T-helper 1 cell (primary cell): ENCODE measurements at regions not wholly inside any gene's neighbourhood (a gene's known extent, or its start where the extent isn't known, plus 50 kb on each side); places are given as distances from the start of the nearest gene placed in this dataset.

Experiments used
- DNase-seq, 5 donors: peaks; one replicate each; pipeline ENCODE4 v3.0.0-alpha.2; 2012 to 2020

DNA sequence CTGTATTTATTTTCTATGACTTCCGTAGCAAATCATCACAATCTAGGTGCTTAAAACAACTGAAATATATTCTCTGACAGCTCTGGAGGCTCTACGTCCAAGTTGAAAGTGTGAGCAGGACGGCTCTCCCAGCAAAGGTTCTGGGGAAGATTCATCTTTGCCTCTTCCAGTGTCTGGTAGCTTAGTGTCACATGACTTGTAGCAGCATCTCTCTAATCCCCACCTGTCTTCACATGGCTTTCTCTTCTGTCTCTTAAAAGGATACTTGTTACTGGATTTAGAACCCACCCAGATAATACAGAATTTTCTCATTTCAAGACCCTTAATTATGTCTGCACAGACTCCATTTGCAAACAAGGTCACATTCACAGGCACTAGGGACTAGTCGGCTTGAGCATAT, 687.7 kb upstream of the RBFOX1 start:
- no peak for DNase-seq

DNA sequence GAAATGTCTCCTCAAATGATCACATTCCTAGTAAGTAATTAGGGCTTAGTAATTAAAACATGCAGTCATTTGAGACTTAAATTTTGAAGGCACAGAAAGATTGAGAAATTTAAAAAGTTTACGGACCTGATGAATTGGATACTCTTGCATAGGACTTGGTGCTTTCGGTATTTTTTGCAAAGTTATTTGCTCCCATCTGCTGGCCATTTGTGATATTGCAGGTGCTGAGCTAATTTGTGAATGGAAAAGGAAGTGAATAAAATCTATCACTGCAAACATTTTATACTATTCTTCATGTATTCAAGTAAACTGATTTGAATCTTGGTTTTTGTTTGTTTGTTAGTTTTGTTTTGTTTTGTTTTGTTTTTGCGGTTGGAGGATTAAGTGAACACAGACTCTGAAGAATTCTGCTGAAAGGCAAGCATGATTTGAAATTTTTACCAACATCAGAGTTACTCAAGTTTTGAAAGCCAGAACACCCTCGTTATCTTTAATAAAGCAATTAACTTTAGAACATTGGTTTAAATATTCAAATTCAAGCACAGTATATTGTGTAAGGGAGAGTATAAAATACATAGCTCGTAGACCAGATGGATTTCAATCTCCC, 689.5 kb upstream of the RBFOX1 start:
- peak in 3 of 5 donors; percentile 2 to 25 (median 10) for DNase-seq

DNA sequence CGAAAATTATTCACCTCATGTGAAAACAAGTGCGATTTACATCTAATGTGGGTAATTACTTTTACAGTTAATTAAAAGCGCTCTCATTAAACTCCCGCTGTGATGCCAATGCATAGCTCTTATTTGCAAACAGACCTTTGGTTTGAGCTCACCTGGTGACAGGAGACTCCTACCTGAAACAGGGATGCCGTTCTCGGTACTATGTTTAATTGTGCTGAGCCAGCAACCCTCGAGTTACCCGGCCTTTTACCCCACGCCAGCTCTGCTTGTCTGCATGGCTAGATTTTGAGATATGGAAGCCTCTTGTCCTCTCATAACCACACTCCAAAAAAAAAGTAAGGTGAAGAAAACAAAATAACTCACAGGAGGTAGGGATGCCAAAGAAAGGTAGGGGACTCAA, 690.4 kb upstream of the RBFOX1 start:
- no peak for DNase-seq

DNA sequence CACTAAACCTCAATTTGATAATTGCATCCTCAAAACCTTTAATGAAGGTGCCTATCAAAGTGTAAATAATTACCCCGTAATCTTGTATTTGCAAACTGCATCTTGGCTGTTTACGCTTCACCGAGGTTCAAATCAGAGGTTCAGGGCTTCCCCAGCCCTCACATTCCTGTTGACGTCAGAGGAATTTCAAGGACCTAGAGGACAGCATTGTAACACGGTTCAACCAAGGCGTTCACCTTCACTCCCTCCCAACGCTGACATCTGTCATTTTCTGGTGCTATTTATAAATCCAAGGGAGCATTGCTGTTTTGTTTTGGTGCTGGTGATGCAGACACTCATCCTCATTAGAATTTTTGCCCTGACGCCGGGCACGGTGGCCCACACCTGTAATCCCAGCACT, 691.6 kb upstream of the RBFOX1 start:
- no peak for DNase-seq

DNA sequence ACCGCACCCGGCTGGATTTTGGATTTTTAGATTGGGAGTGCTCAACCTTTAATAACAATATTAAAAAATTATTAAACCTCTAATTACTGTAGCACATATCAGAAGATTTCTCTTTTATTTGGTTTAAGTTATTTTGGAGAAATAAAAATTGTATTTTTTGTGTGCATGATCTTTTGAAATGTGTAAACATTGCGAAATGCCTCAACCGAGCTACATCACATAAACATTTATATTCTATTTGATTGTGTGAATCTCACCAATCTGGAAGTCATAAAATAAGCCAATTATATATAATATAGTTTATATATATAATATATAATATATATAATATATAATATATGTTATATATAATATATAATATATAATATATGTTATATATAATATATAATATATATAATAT, 696.2 kb upstream of the RBFOX1 start:
- no peak for DNase-seq

DNA sequence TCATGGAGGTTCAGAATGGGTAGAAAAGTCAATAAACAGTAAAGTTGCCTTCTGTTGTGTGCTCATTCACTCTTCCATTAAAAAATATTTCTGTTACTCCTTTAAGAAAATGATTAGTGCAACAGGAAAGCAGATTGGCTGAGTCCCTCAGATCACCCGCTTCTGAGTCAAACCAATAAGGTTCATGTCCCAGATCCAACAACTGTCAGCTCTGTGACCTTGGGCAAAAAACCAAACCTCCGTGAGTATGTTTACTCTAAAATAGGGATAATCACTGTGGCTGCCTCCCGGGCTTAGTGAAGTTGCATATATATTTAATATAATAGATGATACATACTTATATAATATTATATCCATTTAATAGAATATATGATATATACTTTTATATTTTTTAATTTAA, 698.5 kb upstream of the RBFOX1 start:
- no peak for DNase-seq

DNA sequence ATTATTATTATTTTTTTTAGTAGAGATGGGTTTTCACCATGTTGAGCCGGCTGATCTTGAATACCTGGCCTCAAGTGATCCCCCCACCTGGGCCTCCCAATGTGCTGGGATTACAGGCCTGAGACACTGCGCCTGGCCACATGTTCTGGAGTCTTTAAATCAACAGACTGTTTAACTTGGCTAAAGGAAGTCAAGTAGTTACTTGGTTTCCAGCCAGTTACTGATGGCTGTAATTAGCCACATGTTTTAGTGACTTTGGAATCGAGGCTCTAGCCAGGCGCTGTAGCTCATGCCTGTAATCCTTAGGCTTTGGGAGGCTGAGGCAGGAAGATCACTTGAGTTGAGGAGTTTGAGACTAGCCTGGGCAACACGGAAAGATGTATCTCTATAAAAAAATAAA, 699.2 kb upstream of the RBFOX1 start:
- no peak for DNase-seq

DNA sequence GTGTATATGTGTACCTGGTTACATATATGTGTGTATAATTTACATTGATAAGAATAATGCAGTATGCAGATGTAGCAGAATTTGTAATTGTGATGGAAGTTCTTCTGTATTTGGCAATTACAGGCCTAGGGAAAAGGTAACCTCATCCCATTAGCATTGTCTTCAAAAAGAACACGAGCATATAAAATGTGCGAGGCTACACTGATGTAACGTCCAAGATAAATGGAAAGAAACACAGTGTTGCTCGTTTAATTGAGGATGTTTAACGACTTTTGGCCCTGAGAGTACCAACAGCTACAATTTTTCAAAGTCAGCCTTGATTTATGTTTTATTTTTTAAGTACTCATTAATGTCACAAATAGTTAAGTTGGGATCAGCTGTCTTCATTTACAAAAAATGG, 703.5 kb upstream of the RBFOX1 start:
- DNase-seq: no peak

DNA sequence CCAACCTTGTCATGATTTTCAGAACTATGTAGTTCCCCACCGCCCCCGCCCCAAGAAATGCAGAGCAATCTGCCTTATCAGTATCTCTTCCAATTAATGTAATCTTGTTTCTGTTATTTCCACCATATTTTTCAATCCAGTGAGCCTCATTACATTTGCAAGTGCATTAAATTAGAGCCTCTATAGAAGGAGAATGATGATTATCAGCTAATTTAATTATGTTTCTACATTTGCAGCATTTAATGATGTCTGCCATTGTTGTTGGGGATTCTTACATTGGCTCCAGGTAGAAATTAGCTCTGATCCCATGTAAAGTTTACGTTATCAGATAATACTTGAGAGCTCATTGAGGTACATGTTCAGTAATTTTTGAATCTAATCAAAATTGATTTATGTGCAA, 707.0 kb upstream of the RBFOX1 start:
- DNase-seq: no peak

DNA sequence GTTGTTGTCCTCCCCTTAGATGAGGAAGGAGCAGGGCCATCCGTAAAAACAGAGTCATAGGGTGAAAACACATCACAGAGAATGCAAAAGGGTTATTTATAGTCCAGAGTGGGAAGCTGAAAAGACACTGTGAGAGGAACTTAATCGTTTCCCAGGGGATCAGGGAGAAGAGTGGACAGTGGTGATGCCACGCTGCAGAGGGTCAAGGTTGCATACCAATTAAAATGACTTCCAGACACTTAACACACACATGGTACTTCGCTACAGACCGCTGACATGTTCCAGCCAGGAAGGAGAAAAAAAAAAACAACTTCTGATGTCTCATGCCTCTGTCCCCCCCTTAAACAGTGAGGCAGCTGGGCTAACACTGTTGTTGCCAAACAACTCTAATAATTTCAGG, 713.8 kb upstream of the RBFOX1 start:
- no peak for DNase-seq

DNA sequence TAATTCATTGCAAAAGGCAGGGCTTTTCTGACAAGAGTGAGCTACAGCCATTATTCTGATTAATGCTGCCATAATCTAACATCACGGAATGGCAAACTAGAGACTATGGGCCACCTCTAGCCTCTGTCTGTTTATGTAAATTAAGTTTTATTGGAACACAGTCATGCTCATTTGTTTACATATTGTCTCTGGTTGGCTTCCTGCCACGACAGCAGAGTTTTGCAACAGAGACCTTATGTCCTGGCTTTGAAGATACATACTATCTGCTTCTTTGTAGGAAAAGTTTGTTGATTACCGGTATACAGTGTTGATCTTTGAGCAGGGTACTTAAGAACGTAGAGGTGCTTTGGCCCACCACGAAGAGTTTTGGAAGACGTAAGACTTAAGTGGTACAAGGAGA, 715.9 kb upstream of the RBFOX1 start:
- no peak for DNase-seq

DNA sequence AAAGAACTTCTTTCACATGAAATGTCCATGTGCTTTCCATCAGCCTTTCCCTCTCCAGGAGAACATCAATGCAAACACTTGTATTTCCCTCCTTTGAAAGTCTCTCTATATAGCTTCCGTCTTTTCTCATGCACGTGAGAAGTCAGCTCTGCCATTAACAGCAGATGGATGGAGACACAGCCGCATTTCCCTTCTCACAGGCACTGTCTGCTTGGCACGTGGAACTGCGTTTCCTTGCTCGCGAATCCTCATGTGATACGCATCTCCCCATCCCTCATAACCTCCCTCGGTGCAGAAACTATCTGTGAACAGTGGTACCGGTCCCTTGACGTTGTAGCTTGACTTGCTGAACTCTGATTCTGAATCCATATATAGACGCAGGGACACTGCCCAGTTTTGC, 717.0 kb upstream of the RBFOX1 start:
- no peak for DNase-seq

DNA sequence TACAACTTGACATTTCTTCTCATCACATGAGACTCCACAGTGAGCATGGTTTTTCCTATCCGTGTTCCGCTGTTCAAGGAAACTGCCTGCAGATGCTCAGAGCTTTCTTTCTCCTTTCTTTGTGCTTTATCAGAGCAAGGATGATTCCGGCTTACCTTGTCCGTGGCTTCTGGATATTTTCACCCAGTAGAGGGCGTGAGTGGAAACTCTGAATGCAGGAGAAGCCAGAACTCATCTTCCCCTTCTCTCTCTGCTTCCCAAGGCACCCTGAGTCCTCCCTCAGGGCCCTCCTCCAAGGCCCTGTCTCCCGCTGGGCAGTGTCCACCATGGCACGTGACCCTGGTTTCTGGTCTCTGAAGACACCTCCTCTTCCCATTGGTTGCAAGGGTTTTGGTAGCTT, 721.1 kb upstream of the RBFOX1 start:
- DNase-seq: no peak

DNA sequence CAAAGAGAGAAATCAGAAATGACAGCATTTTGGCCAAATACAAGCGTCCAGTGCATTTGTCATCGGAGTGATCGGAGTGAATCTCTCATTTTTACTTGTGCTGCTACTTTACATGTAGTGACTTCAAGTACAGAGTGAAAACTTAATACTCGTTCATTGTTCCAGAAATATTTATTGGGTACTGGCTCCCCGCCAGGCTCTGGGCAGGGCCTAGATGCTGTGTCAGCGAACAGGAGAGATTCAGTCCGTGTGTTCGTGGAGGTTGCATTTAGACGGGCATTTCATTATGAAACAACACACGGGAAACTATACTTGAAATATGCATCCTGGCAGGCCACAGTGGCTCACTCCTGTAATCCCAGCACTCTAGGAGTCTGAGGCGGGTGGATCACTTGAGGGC, 727.2 kb upstream of the RBFOX1 start:
- DNase-seq: no peak

DNA sequence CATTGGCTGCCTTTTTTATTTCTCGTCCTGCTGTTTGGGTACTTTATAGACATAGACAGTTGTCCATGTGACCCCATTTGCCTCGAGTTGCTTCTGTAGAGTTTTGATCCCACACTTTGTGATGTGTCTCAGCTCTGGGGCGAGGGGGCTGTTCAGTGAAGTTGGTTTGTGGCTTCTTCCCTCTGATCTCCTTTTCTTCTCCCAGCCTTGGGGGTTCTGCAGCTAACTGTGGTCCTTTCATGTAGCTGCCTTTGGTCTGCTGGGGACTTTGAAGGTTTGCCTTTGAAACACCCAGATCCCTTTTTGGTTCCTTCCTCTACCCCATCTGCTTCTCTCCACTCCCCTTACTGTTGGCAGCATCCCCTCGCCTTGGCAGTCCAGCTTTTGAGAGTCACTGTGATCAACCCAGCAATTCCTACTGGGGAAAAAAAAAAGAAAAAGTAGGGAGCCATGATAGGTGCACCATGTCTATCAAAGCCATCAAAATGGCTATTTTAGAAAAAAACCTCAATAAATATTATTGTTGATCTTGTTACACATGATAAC, 728.8 kb upstream of the RBFOX1 start:
- DNase-seq: no peak

DNA sequence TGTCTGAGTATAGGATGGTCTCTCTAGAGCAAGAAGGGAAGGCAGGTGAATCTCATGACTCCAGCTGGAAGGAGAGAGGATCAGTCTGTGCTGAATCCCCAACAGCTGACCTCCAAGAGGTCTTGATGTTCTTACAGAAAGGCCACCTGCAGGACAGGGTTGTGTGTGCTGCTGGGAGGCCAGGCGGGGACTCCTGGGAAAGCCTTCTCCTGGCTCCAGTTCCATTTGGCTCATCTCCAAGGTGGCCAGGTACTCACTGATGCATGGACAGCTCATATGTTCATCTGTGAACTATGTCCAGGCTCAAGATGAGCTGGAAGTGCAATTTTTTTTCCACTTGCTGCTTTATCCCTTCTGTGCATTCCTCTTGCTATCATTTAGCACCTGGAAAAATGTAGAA, 730.2 kb upstream of the RBFOX1 start:
- DNase-seq: no peak

DNA sequence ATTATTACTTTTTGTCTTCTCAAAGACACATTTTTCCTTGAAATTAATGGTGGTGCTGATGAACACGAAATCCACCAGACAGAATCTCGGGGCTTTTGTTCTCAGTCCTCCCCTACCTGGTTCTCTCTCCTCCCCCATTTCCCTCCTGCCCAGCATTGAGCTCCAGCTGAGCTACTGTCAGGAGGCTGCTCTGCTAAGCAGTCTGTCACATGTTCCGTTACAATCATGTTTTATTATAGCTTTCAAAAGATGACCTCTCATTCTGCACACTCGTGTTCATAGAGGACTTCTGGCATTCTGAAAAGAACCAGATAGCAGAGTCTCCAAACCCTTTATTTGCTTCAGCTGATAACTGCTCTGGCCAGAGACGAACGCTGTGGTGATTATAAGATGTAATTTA, 732.5 kb upstream of the RBFOX1 start:
- DNase-seq: no peak

DNA sequence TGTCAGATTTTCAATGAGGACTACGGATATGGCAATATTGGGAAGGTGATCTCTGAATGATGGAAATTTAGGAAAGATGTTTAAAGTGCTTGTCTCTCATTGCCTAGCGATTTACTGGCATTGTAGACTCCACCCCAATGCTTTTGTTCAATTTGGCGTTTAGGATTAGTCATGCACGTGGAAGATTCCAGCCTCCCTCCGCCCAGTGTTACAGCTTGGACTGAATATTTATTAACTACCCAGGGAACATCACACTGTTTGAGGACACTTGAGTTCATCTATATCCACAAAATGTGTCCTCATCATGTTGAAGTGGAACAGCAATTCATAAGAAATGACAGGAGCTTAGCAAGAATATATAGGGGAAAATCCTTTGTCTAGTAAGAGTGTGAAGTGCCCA, 738.8 kb upstream of the RBFOX1 start:
- no peak for DNase-seq

DNA sequence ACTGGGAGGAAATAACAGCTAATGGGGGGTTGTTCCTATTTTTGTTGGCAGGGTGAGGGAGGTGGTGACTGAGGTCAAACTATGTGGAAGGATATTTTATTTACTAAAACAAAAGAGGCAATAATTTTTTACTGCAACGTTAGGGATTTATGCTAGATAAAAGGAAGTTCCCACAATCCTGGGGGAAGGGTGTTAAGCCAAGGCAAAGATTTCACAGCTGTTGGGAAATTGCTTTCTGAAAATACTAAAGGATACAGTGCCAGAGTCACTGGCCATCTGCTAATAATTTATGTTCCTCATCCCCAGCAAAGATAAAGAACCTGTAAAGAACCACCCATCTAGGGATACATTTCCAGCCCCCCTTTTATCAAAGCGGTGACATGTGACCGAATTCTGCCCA, 756.0 kb upstream of the RBFOX1 start:
- no peak for DNase-seq

DNA sequence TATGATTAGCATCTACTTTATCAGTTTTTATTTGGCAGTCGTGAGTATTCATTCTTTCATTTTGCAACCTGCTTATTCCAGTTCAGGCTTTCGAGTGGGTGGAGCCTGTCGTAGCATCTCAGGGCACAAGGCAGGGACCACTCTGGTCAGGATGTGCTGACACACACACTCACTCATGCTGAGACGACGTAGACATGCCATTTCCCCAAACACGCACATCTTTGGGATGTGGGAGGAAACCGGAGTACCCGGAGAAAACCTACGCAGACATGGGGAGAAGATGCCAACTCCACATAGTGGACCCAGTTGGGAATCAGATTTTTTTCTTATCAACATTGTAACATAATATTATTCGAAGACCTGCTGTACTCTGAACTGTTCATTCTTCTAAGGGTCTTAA, 756.5 kb upstream of the RBFOX1 start:
- no peak for DNase-seq

DNA sequence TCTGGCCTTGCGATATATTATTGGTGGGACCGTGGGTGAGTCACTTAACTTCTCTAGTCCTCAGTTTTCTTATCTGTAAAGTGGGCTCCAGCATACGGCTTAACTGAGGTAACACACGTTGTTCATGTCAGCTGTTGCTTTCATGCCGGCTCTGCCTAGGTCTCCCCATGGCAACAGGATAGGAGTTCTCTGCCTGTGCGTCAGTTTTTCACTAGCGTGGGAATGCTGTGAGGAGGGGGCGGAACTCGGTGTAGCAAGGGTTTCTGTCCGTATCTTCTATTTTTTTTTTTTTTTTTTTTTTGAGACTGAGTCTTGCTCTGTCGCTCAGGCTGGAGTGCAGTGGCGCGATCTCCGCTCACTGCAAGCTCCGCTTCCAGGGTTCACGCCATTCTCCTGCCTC, 758.5 kb upstream of the RBFOX1 start:
- no peak for DNase-seq

DNA sequence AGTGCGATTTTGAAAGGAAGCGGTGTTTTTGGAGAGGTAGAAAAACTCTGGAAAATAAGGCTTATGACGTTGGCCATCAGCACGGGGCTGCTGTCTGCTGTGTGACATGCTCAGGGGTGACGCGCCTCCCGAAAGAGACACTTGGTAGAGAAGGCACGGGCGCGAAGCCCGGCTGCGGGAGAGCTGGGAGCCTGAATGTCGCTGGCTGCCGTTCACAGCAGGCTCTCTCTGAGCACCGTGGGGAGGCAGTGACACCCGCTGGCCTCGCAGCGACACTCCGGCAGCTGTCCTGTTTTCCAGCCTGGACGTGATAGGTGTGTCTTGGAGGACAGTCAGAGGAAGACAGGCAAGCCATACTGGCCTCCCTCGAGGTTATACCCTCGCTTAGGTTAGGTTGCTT, 759.1 kb upstream of the RBFOX1 start:
- no peak for DNase-seq

DNA sequence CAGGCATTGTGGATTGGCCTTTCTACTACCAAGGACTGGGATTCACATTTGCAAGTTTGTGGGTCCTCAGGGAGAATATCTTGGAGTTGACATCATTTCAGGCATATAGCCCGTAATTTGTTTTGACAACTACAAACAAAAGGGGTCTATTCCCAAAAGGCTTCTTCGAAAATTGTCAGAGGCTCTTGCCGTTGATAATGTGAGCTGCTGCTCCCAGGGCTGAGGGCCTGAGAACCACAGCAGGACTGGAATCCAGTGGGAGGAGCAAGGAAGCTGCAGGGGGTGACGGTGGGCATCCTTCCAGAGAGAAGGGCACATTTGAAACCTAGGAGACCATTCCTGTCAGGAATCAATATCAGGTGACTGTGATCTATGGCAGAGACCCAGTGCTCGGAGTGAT, 761.6 kb upstream of the RBFOX1 start:
- DNase-seq: no peak

DNA sequence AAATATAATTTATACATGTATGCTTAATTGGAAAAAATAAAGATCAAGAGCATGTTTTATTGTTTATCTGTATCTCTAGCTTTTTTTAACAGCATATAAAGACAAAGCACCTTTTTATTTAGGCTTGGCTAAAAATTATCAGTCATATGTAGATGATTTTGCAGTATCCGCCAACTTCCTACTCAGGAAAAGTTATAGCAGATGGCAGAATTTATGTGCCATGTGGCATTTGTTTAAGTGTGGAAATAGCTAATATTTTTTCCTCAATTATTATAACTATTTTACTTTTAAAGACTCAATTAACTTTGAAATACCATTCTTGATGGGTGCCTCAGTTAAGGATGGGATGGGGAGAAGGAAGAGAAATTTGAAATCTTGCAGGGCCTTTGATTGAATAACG, 762.1 kb upstream of the RBFOX1 start:
- no peak for DNase-seq

DNA sequence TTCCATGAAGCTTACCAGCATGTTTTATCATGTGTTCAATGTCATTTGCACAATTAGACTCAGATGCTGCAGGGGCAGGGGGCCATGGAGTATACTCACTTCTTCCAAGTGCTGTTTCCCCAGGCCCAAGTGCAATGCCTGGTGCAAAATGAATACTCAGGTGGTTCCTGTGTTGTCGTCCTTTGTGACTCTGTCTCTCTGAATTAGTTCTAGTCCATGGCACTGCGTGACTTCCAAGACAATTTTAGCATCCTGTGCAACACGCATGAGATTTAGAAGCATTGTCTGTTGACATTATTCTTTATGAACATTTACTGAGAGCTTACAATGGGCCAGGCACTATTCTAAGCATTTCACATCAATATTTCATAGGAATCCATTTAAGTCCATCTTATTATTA, 769.7 kb upstream of the RBFOX1 start:
- no peak for DNase-seq
